GM18861 (cell line): ENCODE measurements at regions not wholly inside any gene's neighbourhood (a gene's known extent, or its start where the extent isn't known, plus 50 kb on each side); places are given as distances from the start of the nearest gene placed in this dataset.

Experiments
- ATAC-seq: cut with Tn5 transposase; IDR thresholded peaks from one replicate; pipeline ENCODE4 v1.9.1; 2021; ENCODE audit not compliant: unreplicated experiment

DNA sequence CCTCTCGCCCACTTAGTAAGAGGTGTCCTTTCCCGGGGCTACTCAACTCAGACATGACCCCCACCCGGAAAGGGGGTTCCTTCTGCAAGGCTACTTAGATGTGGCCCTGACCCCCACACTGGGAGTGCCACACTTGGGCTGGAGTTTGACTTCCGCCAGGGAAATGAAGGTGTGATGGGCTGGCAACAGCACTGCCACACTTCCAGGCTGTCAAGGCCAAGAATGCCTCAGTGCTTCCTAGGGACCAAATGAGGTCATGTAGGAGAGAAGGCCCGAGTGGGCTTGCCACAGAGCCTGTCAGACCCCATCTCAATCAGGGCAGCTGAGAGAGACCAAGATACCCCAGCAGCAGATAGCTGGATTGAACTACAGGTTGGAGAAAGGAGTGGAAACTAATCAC lies 55.5 kb downstream of the DRD1 start:
- ATAC-seq: no peak

GRCh38 chr5:175387144-175387543 lies 56.8 kb downstream of the DRD1 start:
- ATAC-seq: no peak

DNA sequence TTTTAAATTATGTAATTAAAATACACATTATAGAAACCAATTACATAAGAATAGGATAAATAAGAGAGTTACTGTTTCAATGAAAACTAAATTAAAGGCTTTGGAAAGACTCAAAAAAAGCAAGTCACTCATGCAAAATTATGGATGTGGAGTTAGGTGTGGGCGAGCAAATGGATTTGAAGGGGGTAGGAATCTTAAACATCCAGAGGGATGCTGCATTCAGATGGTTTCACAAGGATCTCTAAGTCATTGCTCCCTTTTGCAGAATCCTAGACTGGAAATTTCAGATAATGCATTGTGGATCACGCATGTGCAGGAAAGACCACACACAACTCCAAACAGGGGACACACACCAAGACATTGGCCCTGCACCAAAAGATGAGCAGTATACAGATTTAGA lies 57.5 kb downstream of the DRD1 start:
- no peak for ATAC-seq

GRCh38 chr5:175385691-175386362 lies 58.2 kb downstream of the DRD1 start:
- no peak for ATAC-seq

- no peak for ATAC-seq
These were observed 59.0 kb downstream of the DRD1 start for GRCh38 chr5:175384724-175385552.

- no peak for ATAC-seq
These were observed 60.6 kb downstream of the DRD1 start for GRCh38 chr5:175383350-175383749.

DNA sequence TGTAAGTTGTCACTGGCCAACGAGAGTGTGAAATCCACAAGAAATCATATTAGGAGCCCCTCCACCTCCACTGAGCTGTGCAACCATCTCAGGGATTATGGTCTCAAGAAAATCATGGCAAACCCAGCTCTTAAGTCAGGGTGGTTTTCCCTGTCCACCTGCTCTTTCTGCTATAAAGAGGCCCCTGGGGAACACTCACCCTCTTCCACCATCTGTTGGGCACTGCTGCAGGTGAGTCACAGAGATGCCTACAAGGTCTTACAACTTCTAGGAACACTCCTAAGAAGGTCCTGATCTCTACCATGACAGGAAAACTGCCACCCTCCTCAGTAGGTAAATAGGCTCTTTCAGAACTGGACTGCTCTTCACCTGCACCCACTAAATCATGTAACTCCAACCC lies 61.8 kb downstream of the DRD1 start:
- no peak for ATAC-seq

DNA sequence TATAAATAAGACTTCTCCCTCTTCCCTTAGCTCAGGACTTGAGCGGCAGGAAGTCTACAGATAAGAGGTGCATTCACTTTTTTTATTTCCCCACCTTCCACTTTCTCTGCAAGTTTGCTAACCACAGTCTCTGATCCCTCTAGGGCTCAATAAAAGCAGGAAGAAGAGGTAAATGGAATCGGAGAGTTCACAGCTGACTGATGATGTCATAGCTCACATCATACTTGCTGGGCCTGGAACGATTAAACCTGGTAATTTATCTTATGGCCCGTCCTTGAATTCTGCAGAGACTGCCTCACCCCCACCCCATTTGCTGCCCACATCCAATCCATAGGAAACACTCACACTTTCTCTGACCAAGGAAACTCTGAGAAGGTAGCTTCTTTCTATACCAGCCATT lies 62.9 kb downstream of the DRD1 start:
- no peak for ATAC-seq

DNA sequence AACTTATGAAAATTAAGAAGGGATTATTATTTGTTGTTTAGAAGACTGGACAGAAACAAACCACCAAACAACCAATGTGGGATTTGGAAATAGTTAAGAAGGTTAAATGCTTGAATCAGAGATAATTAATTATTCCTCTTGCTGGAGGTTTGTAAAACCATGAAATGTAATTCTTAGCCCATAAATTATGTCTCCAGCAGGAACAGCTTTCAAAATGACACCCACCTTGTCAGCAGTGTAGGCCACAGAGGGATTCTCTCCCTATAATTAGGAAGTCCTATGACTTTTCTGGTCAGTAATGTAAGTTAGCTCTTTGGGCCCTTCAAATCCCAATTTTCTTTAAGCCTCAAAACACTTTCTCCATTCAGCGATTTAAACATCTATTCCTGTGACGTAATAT lies 63.3 kb downstream of the DRD1 start:
- no peak for ATAC-seq

GRCh38 chr5:175379867-175380266 lies 64.1 kb downstream of the DRD1 start:
- ATAC-seq: no peak

- no peak for ATAC-seq
These were observed 65.4 kb downstream of the DRD1 start for GRCh38 chr5:175378444-175379028.

DNA sequence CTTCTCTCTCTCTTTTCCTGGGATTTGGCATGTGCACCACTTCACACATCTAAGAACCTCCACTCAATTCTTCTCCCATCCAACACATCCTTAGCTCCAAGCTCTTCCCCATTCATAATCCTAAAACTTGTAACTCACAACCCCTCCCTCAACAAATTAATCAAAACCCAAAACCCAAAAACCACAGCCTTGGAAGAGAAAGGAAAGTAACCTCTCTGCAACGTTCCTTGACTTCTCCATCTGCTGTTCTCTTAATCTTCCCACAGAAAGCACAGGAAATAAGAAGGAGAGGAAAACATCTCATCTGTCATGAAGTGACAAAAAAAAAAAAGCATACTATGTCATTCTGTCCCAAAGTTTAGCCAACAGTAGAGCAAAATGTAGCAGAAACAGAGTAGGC lies 66.2 kb downstream of the DRD1 start:
- ATAC-seq: no peak

GRCh38 chr5:175374166-175374875 lies 69.7 kb downstream of the DRD1 start:
- no peak for ATAC-seq

GRCh38 chr5:175365866-175366265 lies 78.1 kb downstream of the DRD1 start:
- no peak for ATAC-seq

GRCh38 chr5:175363300-175363699 lies 80.7 kb downstream of the DRD1 start:
- ATAC-seq: no peak

DNA sequence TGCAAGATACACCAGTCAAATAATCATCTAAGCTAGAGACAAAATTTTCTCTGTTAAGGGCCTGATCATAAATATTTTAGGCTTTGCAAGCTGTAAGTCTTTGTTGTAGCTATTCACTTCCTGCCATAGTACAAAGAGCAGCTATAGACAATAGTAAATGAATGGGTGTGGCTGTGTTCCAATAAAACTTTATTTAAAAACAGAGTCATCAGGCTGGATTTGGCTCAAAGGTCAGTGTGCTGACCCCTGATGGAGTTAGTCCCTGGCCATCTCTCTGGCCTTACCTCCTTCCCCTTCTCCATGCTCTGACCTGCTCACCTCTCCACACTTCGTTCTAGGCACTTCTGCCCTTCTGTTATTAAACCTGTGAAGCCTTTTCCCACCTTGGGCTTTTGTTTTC lies 86.0 kb downstream of the DRD1 start:
- ATAC-seq: no peak

DNA sequence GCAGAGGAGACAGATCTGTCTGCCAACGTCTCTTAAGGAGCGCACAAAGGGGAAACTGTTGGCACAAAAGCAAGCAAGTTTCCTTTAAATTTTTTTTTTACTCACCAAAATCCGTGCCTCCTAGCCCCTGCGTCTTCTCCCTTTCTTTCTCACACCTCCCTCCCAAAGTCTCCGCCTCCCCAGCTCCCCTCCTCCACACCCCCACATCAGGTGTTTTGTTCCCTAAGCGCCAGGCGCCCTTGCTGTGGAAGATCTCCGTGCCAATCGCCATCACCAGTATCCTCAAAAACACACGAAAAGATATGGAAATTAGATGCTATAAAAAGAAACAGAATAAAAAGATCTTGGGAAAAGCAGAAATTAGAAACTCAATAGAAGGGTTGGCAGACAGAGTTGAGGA lies 87.6 kb downstream of the DRD1 start:
- ATAC-seq: no peak

DNA sequence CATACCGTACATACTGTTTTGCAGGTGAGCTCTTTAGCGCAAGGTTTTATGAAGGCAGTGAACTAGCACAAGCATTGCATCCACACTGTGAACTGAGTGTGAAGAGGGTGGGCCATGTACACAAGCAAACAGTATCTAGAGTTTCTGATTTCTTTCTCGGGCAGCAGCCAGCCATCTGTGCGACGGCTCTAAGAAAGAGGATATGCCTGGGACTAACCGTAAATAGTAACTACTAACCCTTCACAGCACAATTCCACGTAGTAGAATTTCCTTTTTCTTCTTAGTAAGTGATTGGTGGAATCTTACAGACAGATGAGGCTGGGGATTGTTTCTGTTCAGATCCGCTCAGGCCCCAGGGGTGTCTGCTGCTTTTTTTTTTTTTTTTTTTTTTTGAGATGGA lies 89.0 kb downstream of the DRD1 start:
- no peak for ATAC-seq

DNA sequence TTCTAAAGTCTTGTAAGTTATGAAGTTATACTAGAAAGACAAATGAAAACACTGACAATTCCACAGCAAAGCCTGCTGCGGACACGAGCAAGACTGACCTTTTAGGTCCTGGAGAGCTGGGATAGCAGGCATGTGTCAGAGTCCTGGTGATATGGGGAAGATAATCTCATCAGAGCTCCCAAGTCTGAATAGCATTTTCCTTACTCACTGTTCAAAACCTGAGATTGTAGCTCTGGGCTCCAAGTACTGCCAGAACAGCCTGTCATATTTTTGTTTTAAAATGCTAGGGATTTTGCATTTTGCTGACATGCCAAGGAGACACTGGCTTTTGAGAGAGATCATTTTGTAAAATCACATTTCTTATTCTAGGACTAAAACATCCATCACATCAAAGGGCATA lies 90.1 kb downstream of the DRD1 start:
- no peak for ATAC-seq

DNA sequence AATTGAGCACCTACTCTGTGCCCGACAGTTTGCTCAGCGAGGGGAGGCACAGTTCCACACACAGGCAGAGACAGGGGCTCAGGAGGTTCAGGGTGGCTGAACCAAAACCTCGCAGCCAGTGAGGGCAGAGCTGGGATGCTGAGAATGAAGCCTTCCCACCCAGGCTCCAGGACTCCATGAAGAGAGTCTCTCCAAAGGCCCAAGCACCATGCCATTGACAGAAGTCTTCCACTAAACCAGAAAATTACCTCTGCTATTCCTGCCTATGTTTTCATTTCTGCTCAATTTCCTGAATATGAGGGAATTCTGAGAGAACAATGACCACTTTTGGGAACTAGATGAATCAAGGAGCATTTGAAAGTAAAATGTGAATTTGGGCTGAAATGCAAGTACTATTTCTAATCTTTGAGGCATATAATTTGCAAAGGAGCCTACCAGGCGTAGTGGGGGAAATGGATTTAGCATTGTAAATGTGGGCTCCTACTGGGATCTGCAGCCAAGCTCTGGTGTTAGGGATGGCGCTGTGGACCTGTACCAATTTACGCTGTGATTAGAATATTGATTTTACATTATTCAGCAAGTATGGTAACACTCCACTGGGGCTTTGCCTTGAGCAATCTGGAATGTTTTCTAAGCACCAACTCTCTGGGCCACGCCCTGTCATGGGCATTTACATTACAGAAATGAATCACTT lies 91.9 kb downstream of the DRD1 start:
- ATAC-seq: no peak

- no peak for ATAC-seq
These were observed 92.9 kb downstream of the DRD1 start for GRCh38 chr5:175351126-175351525.
